ENCODE measurements at regions not wholly inside any gene's neighbourhood (a gene's known extent, or its start where the extent isn't known, plus 50 kb on each side); places are given as distances from the start of the nearest gene placed in this dataset.

- no peak overlapping the region for H3K27ac ChIP-seq
- ATAC-seq (no peak), DNase-seq (no peak)
- peaks cover 0 to 6% (median 0%) of the 10 kb centered on the region in 7 donors for H3K27me3 ChIP-seq
- intact Hi-C loops (cut with DNase I), result no loop called here
- no peaks in the 10 kb centered on the region for H3K4me1 ChIP-seq
- H3K4me3 ChIP-seq, result no peak overlapping the region
- no peaks in the 10 kb centered on the region for H3K9me3 ChIP-seq
- WGBS, 2 donors, result 77 to 82% methylated on average over 6 of the region's 6 CpGs
- TF ChIP-seq CTCF (IDR thresholded peaks at IDR 0.05), result no peak
- no peaks in the 10 kb centered on the region for H3K36me3 ChIP-seq
Observed at GRCh38 chr15:98213346-98213979, 253.0 kb downstream of the ARRDC4 start.

DNA sequence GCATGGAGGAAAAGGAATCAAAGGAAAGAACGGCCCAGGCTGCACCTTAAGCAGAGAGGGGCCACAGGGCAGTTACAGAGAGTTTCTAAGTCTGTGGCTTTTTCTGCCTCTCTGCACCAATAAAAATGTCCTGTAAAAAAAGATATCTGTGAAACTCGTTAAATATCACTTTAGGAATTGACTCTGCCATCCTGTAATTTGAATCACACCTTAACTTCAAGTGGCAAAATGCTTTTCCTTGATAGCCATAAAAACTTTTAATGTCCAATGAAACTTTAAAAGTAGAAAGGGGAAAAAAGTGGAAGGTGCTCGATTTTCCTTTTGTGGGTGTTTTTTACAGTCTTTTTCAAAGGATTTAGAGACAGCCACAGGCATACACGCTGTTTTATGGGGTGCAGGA is 255.7 kb downstream of the ARRDC4 start:
- H3K4me1 ChIP-seq, result no peaks in the 10 kb centered on the region
- H3K9me3 ChIP-seq, result no peaks in the 10 kb centered on the region
- no peaks in the 10 kb centered on the region for H3K27me3 ChIP-seq
- intact Hi-C loops (cut with DNase I), result no loop called here
- DNase-seq, result no peak
- H3K27ac ChIP-seq, result no peak overlapping the region
- 59 to 60% methylated on average over 4 of the region's 4 CpGs for WGBS, 2 donors
- H3K36me3 ChIP-seq, result no peaks in the 10 kb centered on the region
- H3K4me3 ChIP-seq, result no peak overlapping the region
- no peak for ATAC-seq
- TF ChIP-seq CTCF (IDR thresholded peaks at IDR 0.05), result no peak

DNA sequence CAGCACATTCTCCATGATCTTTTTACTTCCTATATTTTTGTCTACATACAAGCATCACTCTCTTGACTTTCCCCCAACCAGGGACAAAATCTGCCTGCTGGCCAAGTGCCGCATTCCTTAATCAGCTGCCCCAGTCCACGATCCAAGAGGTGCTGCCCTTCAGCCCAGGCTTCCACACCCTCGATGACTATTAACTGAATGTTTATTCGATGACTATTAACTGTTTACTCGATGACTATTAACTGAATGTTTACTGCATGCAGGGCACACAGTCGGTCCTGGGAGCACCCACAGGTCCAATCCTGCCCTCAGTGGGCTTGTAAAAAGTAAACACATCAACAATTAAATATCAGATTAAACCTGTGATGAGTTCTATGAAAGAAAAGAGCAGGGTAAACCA is 256.9 kb downstream of the ARRDC4 start:
- Histone ChIP-seq H3K4me3 (no peak overlapping the region), H3K27ac (no peak overlapping the region), H3K27me3 (no peaks in the 10 kb centered on the region), H3K9me3 (no peaks in the 10 kb centered on the region), H3K36me3 (no peaks in the 10 kb centered on the region), H3K4me1 (no peaks in the 10 kb centered on the region)
- TF ChIP-seq CTCF (IDR thresholded peaks at IDR 0.05), result no peak
- DNase-seq (no peak), ATAC-seq (no peak)
- intact Hi-C loops (cut with DNase I), result no loop called here
- 75 to 79% methylated on average over 6 of the region's 6 CpGs for WGBS, 2 donors

DNA sequence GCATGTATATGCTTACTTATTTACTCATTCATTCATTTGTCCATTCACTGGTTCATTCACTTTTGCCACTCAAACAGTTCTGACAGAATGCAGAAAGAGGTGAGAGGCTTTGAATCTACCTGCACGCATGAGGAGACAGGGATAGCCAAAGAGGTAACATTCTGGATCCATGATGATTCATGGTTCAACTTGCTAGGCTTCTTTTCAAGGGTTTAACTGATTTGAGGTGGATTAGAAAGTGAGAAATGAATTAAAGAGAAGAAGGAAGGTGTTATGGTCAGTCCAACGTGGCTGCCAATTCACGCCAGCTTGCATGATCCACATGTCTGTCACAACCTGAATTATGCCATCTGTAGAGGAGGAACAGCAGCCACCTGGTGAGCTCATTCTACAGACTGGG is 260.6 kb downstream of the ARRDC4 start:
- no peak for TF ChIP-seq CTCF (IDR thresholded peaks at IDR 0.05)
- WGBS, 2 donors, result 70 to 81% methylated on average over 3 of the region's 3 CpGs
- Histone ChIP-seq H3K36me3 (no peaks in the 10 kb centered on the region), H3K4me3 (no peak overlapping the region), H3K27ac (no peak overlapping the region), H3K4me1 (no peaks in the 10 kb centered on the region), H3K9me3 (no peaks in the 10 kb centered on the region), H3K27me3 (no peaks in the 10 kb centered on the region)
- intact Hi-C loops (cut with DNase I), result no loop called here
- DNase-seq, result no peak
- no peak for ATAC-seq

Data from heart right ventricle (tissue), 16 donors.